Colonic mucosa (tissue), 4 donors: ENCODE measurements at regions not wholly inside any gene's neighbourhood (a gene's known extent, or its start where the extent isn't known, plus 50 kb on each side); places are given as distances from the start of the nearest gene placed in this dataset.

ENCODE experiments used
- DNase-seq: peaks from one replicate; pipeline ENCODE4 v3.0.0-alpha.2; 2020
- H3K27ac ChIP-seq: fragments of 200-600 bp; one replicate; pipeline ENCODE4 v1.8.0; 2021
- H3K27me3 ChIP-seq: fragments of 200-600 bp; one replicate; pipeline ENCODE4 v1.8.0; 2021
- H3K36me3 ChIP-seq: fragments of 200-600 bp; one replicate; pipeline ENCODE4 v1.8.0; 2021
- H3K4me1 ChIP-seq: fragments of 200-600 bp; one replicate; pipeline ENCODE4 v1.8.0; 2021; ENCODE audit warnings: mild to moderate bottlenecking
- H3K4me3 ChIP-seq: fragments of 200-600 bp; one replicate; pipeline ENCODE4 v1.8.0; 2021
- H3K9ac ChIP-seq, 2 donors: one replicate each; pipeline ENCODE4 v1.7.0; 2013; ENCODE audit warnings: control low read depth in 2 of 2, low read depth in 2 of 2, low read length in 2 of 2
- H3K9me3 ChIP-seq: fragments of 200-600 bp; one replicate; pipeline ENCODE4 v1.8.0; 2021
- CTCF ChIP-seq: fragments of 200-600 bp; IDR thresholded peaks from one replicate; pipeline ENCODE4 v1.8.0; 2022; ENCODE audit warnings: antibody characterized with exemption, mild to moderate bottlenecking
- intact Hi-C: fragments of 100-400 bp; cut with DNase I; formaldehyde crosslinking; loops from one replicate; pipeline ENCODE4 v1.14.1; 2022
- donor health status: healthy.
- donor health status: DM: no; HTN: no; CAD: no.
- donor health status: DM: no; HTN: no; CAD: no.

DNA sequence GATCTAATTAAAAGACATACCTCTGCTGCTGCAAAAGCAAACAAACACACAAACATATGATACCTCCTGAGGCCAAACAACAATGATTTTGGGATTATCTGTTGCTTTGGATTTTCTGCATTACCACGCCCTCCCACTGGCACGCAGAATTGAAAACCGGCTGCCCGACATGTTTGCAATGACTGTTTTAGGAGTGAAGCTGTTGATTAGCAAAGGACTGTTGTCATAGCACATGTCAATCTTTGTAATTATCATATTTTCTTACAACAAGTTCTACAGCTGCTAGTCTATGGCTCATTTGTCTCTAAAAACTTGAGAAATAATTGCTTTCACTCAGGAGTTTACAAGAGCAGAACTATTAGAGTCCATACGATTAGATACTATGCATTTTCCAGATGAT, 94.4 kb upstream of the MEIS1 start:
- H3K36me3 ChIP-seq, result no peaks in the 10 kb centered on the region
- no peaks in the 10 kb centered on the region for H3K27me3 ChIP-seq
- H3K27ac ChIP-seq, result no peak overlapping the region
- no peaks in the 10 kb centered on the region for H3K4me1 ChIP-seq
- intact Hi-C loops, result no loop called here
- H3K9ac ChIP-seq, result no peak overlapping the region
- no peak for DNase-seq
- TF ChIP-seq CTCF, result no peak
- H3K4me3 ChIP-seq, result no peak overlapping the region
- no peaks in the 10 kb centered on the region for H3K9me3 ChIP-seq

DNA sequence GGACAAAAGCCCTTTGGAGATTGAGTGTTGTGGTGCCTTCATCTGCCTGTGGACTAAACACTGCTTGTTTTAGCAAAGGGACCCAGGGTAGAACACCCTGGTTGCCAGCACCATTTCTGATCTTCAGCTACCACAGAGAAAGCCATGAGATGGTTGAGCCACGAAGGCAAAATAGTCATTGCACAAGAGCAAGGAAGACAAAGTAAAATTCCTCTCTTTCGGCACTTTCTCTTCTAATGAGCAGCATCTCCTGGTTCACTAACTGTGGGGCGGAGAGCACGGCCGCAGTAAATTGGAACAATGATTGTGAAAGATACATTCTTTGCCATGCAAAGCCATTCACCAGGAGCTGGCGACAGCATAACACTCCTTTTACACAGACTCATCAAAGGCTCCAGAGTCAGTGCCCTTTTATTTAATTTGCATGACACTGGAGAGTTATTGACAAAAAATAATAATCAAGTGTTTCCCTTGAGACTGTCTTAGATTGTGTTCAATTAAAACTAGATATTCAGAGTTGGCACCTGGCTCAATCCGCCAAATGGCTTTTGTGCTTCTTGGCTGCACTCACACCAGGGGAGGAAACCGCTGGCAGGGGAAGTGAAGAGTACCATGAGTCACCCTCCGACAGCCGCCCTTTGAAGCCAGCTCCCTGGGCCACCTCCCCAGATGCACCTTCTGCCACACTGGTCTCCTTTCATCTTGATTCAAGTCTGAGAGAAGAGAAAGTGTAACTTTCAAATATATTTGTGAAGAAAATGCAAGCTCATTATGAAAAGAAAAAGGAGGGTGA, 100.5 kb upstream of the MEIS1 start:
- Histone ChIP-seq H3K4me1 (no peaks in the 10 kb centered on the region), H3K4me3 (no peak overlapping the region), H3K27me3 (no peaks in the 10 kb centered on the region), H3K9ac (no peak overlapping the region), H3K36me3 (no peaks in the 10 kb centered on the region), H3K27ac (no peak overlapping the region), H3K9me3 (no peaks in the 10 kb centered on the region)
- TF ChIP-seq CTCF, result no peak
- intact Hi-C loops, result no loop called here
- no peak for DNase-seq

GRCh38 chr2:66331176-66331575, 103.7 kb upstream of the MEIS1 start:
- no peak overlapping the region for H3K9ac ChIP-seq
- H3K27me3 ChIP-seq, result no peaks in the 10 kb centered on the region
- DNase-seq, result no peak
- no peaks in the 10 kb centered on the region for H3K36me3 ChIP-seq
- H3K9me3 ChIP-seq, result no peaks in the 10 kb centered on the region
- intact Hi-C loops, result no loop called here
- no peak for TF ChIP-seq CTCF
- no peak overlapping the region for H3K27ac ChIP-seq
- no peak overlapping the region for H3K4me3 ChIP-seq
- no peaks in the 10 kb centered on the region for H3K4me1 ChIP-seq

- H3K36me3 ChIP-seq, result no peaks in the 10 kb centered on the region
- no peaks in the 10 kb centered on the region for H3K4me1 ChIP-seq
- intact Hi-C loops, result no loop called here
- DNase-seq, result no peak
- no peak for TF ChIP-seq CTCF
- no peak overlapping the region for H3K27ac ChIP-seq
- no peak overlapping the region for H3K9ac ChIP-seq
- no peaks in the 10 kb centered on the region for H3K9me3 ChIP-seq
- no peak overlapping the region for H3K4me3 ChIP-seq
- no peaks in the 10 kb centered on the region for H3K27me3 ChIP-seq
Measured at GRCh38 chr2:66329081-66329605, 105.8 kb upstream of the MEIS1 start.

DNA sequence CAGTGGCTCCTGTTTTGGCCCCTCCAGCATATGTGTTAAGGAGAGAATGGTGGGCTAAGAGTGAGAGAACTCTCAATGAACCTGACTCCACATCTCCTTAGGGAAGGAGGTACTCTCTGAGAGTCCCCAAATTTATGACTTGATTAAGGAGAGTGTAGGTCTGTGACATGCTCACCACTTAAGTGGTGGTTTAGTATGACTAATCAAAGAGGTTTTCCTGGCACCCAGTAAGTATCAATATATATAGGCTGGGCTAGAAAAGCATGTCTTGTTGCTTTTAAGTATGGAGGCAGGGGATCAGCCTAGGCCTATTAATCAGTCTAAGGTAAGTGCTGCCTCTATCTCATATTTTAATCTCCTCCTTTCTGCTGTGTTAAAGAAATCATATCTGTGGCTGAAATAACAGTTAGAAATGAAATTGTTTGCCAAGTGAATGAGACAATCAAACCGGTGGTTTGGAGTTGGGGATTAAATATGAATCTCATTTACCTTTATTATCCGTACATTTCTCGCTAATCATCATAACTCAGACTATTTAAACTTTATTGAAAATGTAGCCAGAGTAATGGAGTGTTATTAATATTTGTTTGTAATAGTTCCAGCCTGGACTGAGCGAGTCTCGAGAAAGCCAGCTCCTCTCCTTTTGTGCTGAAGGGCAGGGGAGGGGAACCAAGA, 107.7 kb upstream of the MEIS1 start:
- no peaks in the 10 kb centered on the region for H3K36me3 ChIP-seq
- no peak overlapping the region for H3K9ac ChIP-seq
- H3K4me3 ChIP-seq, result no peak overlapping the region
- TF ChIP-seq CTCF, result no peak
- H3K27ac ChIP-seq, result no peak overlapping the region
- DNase-seq, result no peak
- intact Hi-C loops, result no loop called here
- H3K4me1 ChIP-seq, result no peaks in the 10 kb centered on the region
- no peaks in the 10 kb centered on the region for H3K27me3 ChIP-seq
- no peaks in the 10 kb centered on the region for H3K9me3 ChIP-seq
